ENCODE measurements at regions not wholly inside any gene's neighbourhood (a gene's known extent, or its start where the extent isn't known, plus 50 kb on each side); places are given as distances from the start of the nearest gene placed in this dataset.
"Not testable (repeated sequence)": the region's sequence is repeated elsewhere in the genome, so short reads cannot be mapped to it uniquely, and the experiment has no call there.

DNA sequence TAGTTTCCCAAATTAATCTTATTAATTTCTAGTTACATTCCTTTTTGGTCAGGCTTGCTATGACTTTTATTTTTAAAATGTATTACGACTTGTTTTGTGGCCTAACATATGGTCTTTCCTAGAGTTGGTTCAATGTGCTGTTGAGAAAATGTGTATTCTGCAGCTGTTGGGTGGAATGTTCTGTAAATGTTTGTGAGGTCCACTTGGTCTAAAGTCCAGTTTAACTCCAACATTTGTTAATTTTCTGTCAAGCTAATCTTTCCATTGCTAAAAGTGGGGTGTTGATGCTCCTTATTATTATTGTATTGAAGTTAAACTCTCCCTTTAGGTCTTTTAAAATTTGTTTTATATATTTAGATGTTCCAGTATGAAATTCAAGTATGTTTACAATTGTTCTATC is 1010.8 kb upstream of the EDIL3 start:
- DNase-seq (ENCODE audit: low spot score) = no peak

DNA sequence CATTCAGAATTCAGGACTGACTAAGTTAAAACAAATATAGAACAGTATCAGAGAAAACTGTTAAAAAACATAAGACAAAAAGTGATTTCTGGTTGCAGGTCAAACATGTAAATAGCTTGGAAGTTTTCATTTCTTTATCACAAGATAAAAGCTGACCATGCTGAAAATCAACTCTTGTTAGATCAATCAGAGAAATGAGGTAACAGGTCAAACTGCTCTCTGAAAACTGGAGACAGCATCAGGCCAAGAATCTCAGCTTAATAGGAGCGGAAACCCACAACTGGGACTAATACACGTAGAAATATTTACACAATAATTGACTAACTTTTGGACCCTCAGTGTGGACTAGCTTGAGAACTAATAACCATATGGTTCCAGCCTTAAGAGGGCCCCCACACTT is 1012.8 kb upstream of the EDIL3 start:
- DNase-seq (ENCODE audit: low spot score) = no peak

DNA sequence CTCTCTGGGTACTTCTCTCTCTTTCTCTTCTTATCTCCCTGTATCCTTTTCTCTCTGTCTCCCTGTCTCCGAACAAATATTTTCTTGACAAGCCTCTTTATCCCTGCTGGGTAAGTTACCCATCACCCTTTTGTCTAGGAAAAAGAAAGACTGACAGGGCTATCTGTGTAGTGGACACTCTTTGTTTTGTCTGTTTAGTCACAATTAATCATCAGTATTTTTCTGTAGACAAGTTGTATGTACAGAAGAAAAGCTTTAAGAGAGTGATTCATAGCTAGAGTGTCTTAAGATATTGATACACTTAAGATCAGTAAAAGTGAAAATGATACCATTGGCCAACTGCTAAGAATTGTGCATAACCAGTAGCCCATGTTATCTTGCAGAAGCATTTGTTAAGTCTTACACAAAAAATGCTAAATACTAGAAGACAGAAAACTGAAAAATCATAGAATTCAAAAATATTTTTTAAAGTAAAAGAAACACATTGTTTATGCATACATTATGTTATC is 1043.8 kb upstream of the EDIL3 start:
- DNase-seq (ENCODE audit: low spot score) = no peak

DNA sequence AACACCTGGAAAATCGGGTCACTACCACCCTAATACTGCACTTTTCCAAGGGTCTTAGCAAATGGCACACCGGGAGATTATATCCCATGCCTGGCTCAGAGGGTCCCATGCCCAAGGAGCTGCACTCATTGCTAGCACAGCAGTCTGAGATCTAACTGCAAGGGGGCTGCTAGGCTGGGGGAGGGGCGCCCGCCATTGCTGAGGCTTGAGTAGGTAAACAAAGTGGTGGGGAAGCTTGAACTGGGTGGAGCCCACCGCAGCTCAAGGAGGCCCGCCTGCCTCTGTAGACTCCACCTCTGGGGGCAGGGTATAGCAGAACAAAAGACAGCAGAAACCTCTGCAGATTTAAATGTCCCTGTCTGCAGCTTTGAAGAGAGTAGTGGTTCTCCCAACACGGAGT is 1047.0 kb upstream of the EDIL3 start:
- DNase-seq (ENCODE audit: low spot score) = not testable (repeated sequence)

DNA sequence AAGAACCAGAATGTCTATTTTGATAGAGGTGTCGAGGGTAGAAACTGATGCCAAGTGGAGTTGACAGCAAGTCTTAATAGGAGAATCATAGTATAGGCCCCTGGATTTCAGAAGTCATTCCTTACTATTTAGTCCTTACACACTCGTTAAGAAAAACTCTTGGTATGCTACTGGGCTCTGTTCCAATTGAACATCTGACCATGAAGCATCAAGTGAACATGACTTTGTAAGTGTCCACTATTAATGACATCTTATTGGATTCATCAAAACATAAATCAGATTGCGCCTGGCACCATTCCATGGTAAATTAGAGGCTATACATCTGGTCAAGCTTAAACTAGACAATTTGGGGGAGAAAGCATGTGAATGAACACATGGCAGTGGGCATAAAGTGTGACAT is 1056.5 kb upstream of the EDIL3 start:
- DNase-seq (ENCODE audit: low spot score) = no peak

DNA sequence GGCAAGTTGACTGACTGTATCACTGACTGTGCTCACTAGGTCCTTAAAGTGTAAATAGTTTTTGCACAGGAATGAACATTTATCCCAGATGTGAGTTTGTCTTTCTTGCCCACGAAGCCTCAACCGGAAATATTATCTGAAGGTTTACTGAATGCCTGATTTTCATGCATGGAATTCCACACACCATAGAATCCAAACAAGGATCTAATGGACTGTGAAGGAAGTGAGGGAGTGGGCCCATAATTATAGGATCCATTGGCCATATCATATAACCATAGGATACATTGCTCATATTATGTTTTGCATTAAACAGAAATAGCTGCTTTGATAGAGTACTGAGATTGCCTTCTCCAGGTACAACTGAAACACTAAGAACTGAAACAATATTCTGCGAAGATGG is 1057.2 kb upstream of the EDIL3 start:
- DNase-seq (ENCODE audit: low spot score) = no peak

DNA sequence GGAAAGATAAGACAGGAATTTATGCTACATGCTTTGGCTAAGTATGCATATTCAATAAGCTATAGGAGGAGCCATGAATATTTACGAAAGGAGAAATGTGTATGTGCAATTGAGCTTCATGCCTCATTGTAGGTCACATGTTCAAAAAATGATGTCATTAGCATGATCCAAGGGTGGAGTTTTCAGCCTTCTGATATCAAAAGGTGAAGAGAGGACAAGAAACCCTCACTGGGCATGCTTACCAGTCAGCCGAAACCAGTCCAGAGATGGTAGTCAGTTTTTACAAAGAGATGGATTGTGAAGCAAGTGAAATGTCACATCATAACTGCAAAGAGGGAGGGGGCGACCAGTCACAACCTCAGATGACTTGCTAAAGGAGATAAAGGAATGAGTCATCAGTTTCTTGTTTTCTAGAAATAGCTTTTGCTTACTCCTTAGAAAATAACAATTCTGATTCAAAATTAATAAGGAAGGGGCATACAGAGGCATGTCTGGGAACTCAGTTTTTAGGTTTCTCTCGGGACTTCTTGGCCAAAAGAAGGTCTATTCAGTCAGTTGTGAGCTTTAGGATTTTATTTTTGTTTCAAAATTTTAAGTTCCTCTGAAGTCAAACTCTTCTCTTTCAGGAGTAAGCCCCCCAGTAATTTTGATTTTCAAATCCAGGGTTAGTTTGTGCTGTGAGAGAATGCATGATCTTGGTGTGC is 1067.8 kb upstream of the EDIL3 start:
- DNase-seq (ENCODE audit: low spot score) = no peak

DNA sequence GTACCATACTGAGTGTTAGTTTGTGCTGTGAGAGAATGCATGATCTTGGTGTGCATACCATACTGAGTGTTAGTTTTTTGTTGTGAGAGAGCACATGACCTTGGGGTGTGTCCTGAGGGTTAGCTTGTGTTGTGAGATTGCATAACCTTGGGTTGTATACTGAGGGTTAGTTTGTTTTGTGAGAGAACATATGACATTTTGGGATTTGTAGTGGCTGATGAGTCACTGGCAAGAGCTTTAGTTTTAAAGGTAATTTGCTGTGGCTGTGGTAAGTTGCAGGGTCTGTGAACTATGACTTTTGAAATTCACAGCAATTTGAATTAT is 1068.3 kb upstream of the EDIL3 start:
- DNase-seq (ENCODE audit: low spot score) = no peak

DNA sequence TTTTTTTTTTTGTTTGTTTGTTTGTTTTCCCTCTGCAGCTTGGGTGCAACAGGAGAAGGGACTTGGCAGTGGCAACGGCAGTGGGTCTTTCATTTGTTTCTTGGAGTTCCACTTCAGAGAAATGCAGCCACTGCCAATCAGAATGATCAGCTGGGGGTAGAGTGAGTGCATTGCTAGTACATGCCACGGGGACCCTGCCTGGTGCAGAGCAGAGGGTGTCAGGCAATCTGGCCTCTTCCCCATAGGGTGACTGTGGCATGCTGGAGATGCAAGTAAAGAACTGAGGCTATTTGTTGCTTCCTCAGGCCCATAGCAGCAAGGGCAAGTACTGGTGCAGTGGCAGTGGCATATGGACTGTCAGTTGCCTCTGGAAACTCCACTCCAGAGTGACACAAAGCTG is 1073.6 kb upstream of the EDIL3 start:
- DNase-seq (ENCODE audit: low spot score) = no peak

DNA sequence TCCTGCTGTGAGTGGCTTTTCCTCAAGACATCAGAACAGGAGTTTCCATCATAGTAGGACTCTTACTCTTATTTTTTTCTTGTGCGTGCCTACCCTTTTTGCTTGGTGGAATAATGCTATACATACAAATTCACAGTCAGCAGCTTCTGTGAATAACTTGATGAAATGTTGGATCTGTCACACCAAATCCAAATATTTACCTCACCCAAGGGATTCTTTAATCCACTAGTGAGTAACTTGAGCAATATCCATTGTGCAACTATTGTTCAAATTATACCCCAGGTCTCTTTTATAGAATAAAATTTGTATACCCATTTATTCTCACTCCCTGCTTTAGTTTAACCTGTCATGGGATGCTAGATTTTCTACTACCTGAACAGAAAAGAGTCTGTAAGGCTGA is 1078.3 kb upstream of the EDIL3 start:
- DNase-seq (ENCODE audit: low spot score) = no peak

DNA sequence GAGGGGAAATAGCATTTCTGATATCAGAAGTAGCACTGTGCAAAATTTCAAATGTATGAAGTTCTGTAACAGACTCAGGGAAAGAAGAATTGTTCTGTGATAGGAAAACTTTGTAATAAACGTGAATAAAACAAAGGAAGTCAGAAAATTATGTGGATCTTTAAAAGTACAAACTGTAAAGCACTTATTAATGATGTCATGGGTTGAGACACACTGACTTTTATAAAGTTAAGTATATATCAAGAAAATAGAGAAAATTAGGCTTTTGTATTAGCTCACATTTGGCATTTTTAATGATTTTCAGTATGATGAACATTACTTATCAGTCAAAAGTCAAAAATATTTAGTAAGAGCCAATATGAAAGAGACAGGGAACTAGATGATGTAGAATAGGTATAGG is 1081.7 kb upstream of the EDIL3 start:
- DNase-seq (ENCODE audit: low spot score) = no peak

DNA sequence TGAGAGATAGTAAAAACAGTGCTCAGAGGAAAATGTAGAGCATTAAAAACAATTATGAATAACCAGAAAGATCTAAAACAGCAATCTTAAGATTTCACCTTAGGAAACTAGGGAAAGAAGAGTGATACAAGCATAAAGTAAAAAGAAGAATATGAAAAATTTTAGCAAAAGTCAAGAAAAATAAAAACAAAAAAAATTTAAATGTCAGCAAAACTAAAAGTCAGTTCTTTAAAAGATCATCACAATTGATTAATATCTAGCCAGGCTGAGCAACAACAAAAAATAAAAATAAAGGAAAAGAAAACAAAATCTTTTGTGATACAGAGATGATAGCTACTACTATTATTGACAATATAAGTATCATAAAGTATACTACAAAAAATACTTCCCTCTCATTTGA is 1088.1 kb upstream of the EDIL3 start:
- DNase-seq (ENCODE audit: low spot score) = no peak

DNA sequence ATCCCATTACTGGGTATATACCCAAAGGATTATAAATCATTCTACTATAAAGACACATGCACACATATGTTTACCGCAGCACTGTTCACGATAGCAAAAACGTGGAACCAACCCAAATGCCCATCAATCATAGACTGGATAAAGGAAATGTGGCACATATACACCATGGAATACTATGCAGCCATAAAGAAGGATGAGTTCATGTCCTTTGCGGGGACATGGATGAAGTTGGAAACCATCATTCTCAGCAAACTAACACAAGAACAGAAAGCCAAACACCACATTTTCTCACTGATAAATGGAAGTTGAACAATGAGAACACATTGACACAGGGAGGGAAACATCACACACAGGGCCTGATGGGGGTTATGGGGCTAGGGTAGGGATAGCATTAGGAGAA is 1090.5 kb upstream of the EDIL3 start:
- DNase-seq (ENCODE audit: low spot score) = not testable (repeated sequence)

DNA sequence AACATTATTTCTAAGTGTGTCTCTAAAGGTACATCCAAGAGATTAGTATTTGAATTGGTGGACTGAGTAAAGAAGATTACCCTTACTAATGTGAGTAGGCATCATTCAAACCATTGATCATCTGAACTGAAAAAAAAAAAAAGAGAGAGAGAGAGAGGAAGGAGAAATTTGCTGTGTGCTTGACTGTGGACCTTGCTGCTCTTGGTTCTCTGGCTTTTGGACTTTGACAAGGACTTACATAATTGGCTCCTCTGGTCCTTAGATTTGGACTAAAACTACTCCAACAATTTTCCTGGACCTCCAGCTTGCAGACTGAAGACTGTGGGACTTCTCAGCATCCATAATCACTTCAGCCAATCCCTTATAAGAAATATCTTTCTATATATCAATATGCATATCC is 1091.9 kb upstream of the EDIL3 start:
- DNase-seq (ENCODE audit: low spot score) = no peak

DNA sequence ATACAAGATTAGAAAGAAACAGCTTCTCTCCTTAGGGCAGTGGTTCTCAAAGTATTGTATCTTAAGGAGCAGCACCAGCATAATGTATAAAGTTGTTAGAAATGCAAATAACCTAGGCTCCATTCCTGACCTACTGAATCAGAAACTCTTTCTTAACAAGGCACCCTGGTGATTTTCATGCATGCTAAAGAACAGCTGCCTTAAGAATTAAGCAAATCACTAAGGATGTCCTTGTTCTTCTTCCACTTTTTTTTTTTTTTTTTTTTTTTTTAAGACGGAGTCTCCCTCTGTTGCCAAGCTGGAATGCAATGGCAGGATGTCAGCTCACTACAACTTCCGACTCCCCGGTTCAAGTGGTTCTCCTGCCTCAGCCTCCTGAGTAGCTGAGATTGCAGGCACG is 1095.2 kb upstream of the EDIL3 start:
- DNase-seq (ENCODE audit: low spot score) = no peak

DNA sequence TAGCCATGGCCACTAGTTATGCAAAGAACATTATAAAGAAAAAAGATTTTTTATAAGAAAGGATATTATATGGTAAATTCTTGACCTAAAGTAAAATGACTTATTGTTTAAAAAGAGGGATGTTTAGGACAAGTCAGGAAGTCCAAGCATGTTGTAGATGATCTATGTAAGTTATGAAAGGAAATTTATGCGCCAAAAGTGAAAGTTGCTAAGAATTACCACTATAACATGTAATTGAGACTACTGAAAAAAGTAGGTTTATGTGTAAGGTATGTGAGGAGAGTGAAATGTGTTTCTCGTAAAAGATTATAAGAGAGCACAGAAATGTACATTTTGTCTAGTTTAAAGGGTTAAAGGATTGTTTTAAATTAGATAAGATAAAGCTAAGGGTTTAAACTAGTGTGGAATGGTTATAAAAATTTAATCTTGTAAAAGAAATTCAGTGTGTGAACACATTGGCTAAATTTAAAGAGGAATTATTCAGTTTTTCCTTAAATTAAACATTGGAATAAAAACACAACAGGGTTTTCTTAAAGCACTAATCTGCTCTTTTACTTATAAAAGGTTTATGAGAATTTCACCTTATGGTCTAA is 1100.4 kb upstream of the EDIL3 start:
- no peak for DNase-seq (ENCODE audit: low spot score)

DNA sequence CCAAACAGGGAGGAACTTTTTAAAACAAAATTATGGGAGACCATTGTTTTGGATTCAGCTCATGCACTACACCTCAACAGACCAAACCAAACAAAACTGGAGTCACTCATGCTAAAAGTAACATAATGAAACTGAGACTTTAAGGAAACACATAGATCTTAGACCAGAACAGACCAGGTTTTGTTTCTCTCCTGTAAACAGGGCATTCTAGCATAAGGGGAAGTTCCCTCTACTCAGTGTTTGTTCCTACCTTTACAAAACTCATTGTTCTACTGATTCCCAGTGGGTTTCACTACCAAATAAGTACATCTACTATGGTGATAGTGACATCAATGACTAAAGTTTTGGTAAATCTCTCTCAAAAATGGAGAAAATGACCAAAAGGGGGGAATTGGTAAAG is 1103.6 kb upstream of the EDIL3 start:
- no peak for DNase-seq (ENCODE audit: low spot score)

DNA sequence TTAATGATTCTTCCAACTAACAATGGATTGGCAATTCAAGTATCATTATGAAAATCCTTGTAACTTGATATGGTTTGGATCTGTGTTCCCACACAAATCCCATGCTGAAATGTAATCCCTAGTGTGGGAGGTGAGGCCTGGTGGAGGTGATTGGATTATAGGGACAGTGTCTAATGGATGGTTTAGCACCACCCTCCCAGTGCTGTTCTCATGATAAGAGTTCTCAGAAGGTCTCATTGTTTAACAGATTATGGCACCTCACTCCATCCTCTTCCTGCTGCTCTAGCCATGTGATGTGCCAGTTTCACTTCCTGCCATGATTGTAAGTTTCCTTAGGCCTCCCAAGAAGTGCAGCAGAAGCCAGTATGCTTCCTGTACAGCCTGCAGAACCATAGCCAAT is 1116.2 kb upstream of the EDIL3 start:
- no peak for DNase-seq (ENCODE audit: low spot score)

DNA sequence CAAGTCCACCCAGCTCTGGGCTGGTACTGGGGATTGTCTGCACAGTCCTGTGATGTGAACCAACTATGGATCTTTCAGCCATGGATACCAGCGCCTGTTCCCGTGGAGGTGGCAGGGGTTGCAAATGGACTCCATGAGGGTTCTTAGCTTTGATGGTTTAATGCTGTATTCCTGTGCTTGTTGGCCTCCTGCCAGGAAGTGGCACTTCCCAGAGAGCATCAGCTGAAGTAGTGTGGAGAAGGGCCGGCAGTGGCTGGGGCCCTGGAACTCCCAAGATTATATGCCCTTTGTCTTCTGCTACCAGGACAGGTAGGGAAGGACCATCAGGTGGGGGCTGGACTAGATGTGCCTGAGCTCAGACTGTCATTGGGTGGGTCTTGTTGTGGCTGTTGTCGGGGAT is 1104.8 kb upstream of the COX7C start:
- DNase-seq (ENCODE audit: low spot score) = no peak

DNA sequence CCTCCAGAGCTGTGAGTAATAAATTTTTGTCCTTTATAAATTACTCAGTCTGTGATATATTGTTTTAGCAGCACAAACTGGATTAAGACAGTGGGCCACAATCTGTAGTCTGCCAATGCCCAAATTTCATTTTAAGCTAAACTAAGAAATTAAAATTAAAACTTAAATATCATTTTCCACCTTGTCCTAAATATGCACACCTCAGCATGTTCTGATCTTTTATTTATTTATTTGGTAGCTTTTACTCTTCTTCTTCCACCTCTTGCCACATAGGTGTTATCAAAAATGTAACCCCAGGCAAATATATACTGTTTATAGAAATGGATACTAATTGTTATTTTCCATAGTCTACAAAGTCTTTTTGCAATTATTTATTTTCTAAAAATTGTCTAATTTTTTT is 1102.2 kb upstream of the COX7C start:
- DNase-seq (ENCODE audit: low spot score) = no peak

DNA sequence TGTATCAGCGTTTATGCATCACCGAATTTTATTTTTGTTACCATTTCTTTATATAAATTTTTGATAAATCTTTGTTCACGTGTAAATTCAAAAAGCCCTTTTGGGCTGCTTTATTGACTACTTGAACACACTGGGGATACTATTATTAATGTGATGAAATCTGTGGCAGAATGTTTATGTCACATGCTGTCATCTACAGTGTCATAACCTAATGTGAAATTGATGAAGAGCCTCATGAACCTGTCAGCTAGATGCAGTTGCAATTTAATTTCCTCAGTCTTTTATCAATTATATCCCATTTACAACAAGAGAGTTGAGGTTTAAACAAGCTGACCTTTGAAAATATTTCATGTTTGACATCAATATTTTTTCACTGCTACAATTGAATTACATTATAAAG is 1100.4 kb upstream of the COX7C start:
- no peak for DNase-seq (ENCODE audit: low spot score)

DNA sequence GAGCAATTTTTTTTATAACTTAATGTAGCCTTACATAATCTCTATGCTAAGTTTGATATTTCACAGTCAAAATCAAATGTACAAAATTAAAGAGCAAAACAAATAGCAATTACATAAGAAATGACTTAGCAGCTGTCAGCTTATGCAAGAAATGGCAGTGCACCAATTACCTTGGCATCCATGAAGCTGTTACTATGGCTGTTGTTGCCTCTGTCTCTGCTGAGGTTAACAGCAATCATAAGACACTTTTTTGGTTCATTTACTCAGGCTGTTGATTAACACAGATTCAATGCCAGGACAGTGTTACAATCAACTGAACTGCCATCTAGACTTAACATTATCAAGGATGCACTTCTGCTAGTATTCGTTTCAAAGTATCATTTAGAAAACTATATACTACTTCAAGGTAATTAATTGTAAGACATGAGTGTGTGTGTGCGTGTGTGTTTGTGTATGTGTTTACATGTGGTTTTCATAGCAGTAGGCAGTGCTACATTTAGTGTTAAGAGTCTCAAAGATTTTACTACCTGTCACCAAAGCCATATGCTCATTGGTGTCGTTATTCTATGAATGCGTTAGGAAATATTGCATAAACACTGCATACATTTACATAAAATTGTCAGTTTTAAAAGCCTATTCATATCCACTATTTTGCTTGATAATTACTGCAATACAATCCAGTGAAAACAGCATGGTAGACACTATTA is 1084.2 kb upstream of the COX7C start:
- no peak for DNase-seq (ENCODE audit: low spot score)

DNA sequence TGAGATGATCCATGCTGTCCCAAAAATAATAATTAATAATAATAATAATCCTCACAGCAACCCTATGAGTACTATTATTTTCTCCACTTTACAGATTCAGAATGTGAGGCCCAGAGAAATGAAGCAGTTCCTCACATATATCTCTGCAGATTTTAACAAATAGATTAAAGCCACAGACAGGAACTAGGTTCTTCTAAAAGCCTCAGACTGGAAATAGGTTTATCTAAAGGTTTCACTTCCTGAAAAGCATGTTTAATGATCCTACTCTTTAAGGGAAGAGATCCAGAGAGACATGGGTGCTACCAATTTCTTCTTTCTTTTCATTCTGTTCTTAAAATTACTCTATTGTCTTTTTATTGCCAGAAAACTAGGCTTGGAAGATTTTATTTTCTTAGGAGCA is 1079.4 kb upstream of the COX7C start:
- no peak for DNase-seq (ENCODE audit: low spot score)
